GM18502 (cell line): ENCODE measurements at regions not wholly inside any gene's neighbourhood (a gene's known extent, or its start where the extent isn't known, plus 50 kb on each side); places are given as distances from the start of the nearest gene placed in this dataset.

Experiments used
- ATAC-seq: cut with Tn5 transposase; IDR thresholded peaks from one replicate; pipeline ENCODE4 v1.9.1; 2021; ENCODE audit warnings: mild to moderate bottlenecking; ENCODE audit not compliant: unreplicated experiment, poor library complexity

- ATAC-seq: no peak
These were observed 1109.2 kb downstream of the FLRT2 start for GRCh38 chr14:86639146-86639545.

GRCh38 chr14:86627080-86627479 is 1097.1 kb downstream of the FLRT2 start:
- no peak for ATAC-seq

GRCh38 chr14:86626530-86626929 is 1096.6 kb downstream of the FLRT2 start:
- no peak for ATAC-seq

GRCh38 chr14:86625637-86626036 is 1095.7 kb downstream of the FLRT2 start:
- ATAC-seq: no peak

- no peak for ATAC-seq
These were observed 1089.8 kb downstream of the FLRT2 start for GRCh38 chr14:86619726-86620125.

GRCh38 chr14:86613786-86614185 is 1083.8 kb downstream of the FLRT2 start:
- no peak for ATAC-seq

- ATAC-seq: no peak
These were observed 1083.2 kb downstream of the FLRT2 start for GRCh38 chr14:86613126-86613525.

- ATAC-seq: no peak
These were observed 1074.6 kb downstream of the FLRT2 start for GRCh38 chr14:86604561-86604960.

GRCh38 chr14:86602263-86602662 is 1072.3 kb downstream of the FLRT2 start:
- ATAC-seq: no peak

GRCh38 chr14:86601813-86602212 is 1071.9 kb downstream of the FLRT2 start:
- ATAC-seq: no peak

GRCh38 chr14:86597279-86597678 is 1067.3 kb downstream of the FLRT2 start:
- ATAC-seq: no peak

GRCh38 chr14:86596024-86596423 is 1066.1 kb downstream of the FLRT2 start:
- no peak for ATAC-seq

- ATAC-seq: no peak
These were observed 1045.2 kb downstream of the FLRT2 start for GRCh38 chr14:86575141-86575540.

- ATAC-seq: no peak
These were observed 1044.8 kb downstream of the FLRT2 start for GRCh38 chr14:86574778-86575129.

- no peak for ATAC-seq
These were observed 1044.3 kb downstream of the FLRT2 start for GRCh38 chr14:86574051-86574777.

GRCh38 chr14:86570371-86570770 is 1040.4 kb downstream of the FLRT2 start:
- no peak for ATAC-seq

GRCh38 chr14:86543521-86543920 is 1013.6 kb downstream of the FLRT2 start:
- no peak for ATAC-seq

- ATAC-seq: no peak
These were observed 1012.0 kb downstream of the FLRT2 start for GRCh38 chr14:86541972-86542371.

- ATAC-seq: no peak
These were observed 1010.8 kb downstream of the FLRT2 start for GRCh38 chr14:86540636-86541247.

- ATAC-seq: no peak
These were observed 1009.6 kb downstream of the FLRT2 start for GRCh38 chr14:86539361-86540070.

GRCh38 chr14:86533834-86534233 is 1003.9 kb downstream of the FLRT2 start:
- ATAC-seq: no peak

GRCh38 chr14:86532219-86532618 is 1002.3 kb downstream of the FLRT2 start:
- ATAC-seq: no peak
